ENCODE measurements at regions not wholly inside any gene's neighbourhood (a gene's known extent, or its start where the extent isn't known, plus 50 kb on each side); places are given as distances from the start of the nearest gene placed in this dataset.

- no peak for TF ChIP-seq CTCF (IDR thresholded peaks at IDR 0.05; ENCODE audit: borderline replicate concordance, extremely low read depth, low read length, poor library complexity, severe bottlenecking)
- no peak for TF ChIP-seq EZH2 (IDR thresholded peaks at IDR 0.05; ENCODE audit: borderline replicate concordance, low read depth, low read length, severe bottlenecking)
Measured at GRCh38 chr21:19510057-19510456, 1106.5 kb upstream of the TMPRSS15 start.

Measured in DND-41 (cell line).